RWPE2 (cell line): ENCODE measurements at regions not wholly inside any gene's neighbourhood (a gene's known extent, or its start where the extent isn't known, plus 50 kb on each side); places are given as distances from the start of the nearest gene placed in this dataset.

Experiments
- ATAC-seq: fragments of 200-7000 bp; cut with Tn5 transposase; 3 replicates; pipeline ENCODE4 v1.9.1; 2021; ENCODE audit warnings: low read depth
- DNase-seq: peaks from one replicate; pipeline ENCODE4 v3.0.0-alpha.2; 2020; ENCODE audit warnings: low spot score
- H3K27ac ChIP-seq: fragments of 450-650 bp; 2 replicates; pipeline ENCODE4 v1.5.1; 2017; ENCODE audit warnings: mild to moderate bottlenecking; ENCODE audit not compliant: poor library complexity, severe bottlenecking
- H3K27me3 ChIP-seq: fragments of 250-450 bp; sonication (Bioruptor Pico); 2 replicates; pipeline ENCODE4 v1.5.1; 2021; ENCODE audit warnings: mild to moderate bottlenecking, moderate library complexity; ENCODE audit not compliant: insufficient read depth, poor library complexity, severe bottlenecking
- H3K36me3 ChIP-seq: fragments of 250-450 bp; sonication (Bioruptor Pico); 2 replicates; pipeline ENCODE4 v1.5.1; 2020; ENCODE audit warnings: low read depth, mild to moderate bottlenecking, moderate library complexity
- H3K4me1 ChIP-seq: fragments of 250-450 bp; sonication (Bioruptor Pico); 2 replicates; pipeline ENCODE4 v1.5.1; 2021; ENCODE audit warnings: mild to moderate bottlenecking, moderate library complexity; ENCODE audit not compliant: insufficient read depth, poor library complexity, severe bottlenecking
- H3K4me3 ChIP-seq: fragments of 250-450 bp; sonication (Bioruptor Pico); 2 replicates; pipeline ENCODE4 v1.5.1; 2021; ENCODE audit warnings: mild to moderate bottlenecking, moderate library complexity; ENCODE audit not compliant: severe bottlenecking
- H3K9me3 ChIP-seq: fragments of 250-450 bp; sonication (Bioruptor Pico); 2 replicates; pipeline ENCODE4 v1.5.1; 2021; ENCODE audit warnings: mild to moderate bottlenecking, moderate library complexity; ENCODE audit not compliant: severe bottlenecking
- TF ChIP-seq, protein P1 (sequence below): fragments of 450-650 bp; IDR thresholded peaks from one replicate; pipeline ENCODE4 v1.5.1; 2017; ENCODE audit warnings: mild to moderate bottlenecking, moderate library complexity; ENCODE audit not compliant: poor library complexity, severe bottlenecking

DNA sequence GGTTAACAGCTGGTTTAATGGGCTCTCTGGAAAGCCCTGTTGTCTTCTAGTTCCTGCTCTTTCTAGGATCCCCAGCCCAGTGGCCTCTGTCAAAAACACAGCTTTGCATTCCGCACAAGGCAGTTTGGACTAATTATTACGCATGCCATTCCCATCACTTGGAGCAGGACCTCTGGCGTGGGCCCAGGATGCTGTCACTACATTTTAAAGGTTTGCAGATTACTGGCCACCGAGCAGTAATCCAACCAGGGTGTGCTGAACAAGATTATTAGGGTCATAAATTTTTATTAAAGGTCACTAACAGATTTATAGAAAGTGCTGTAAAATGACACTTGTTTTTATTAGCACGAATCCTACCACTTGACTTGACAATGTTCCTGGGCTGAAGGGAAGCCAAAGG is 143.6 kb upstream of the SLC6A11 start:
- TF ChIP-seq, protein P1, sequence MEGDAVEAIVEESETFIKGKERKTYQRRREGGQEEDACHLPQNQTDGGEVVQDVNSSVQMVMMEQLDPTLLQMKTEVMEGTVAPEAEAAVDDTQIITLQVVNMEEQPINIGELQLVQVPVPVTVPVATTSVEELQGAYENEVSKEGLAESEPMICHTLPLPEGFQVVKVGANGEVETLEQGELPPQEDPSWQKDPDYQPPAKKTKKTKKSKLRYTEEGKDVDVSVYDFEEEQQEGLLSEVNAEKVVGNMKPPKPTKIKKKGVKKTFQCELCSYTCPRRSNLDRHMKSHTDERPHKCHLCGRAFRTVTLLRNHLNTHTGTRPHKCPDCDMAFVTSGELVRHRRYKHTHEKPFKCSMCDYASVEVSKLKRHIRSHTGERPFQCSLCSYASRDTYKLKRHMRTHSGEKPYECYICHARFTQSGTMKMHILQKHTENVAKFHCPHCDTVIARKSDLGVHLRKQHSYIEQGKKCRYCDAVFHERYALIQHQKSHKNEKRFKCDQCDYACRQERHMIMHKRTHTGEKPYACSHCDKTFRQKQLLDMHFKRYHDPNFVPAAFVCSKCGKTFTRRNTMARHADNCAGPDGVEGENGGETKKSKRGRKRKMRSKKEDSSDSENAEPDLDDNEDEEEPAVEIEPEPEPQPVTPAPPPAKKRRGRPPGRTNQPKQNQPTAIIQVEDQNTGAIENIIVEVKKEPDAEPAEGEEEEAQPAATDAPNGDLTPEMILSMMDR, result no peak
- ATAC-seq, result no peak

DNA sequence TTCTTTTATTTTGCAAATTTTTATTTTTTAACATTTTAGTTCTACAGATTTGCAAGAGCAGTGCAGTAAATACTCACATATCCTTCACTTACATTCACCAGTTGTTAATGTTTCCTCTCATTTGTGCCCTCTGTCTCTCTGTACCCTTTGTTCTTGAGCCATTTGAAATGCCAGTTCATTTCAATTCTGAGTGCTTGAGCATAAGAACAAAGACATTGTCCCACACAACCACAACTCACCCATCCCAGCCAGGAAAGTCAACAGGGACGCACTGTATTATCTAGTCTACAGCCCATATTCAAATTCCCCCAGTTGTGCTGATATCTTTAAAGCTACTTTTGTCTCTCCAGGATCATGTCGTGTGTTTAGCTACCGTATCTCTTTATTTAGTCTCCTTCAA is 141.4 kb upstream of the SLC6A11 start:
- DNase-seq (no peak), ATAC-seq (no peak)
- H3K9me3 ChIP-seq, result no peaks in the 10 kb centered on the region
- H3K4me3 ChIP-seq, result no peak overlapping the region
- no peaks in the 10 kb centered on the region for H3K4me1 ChIP-seq
- no peaks in the 10 kb centered on the region for H3K36me3 ChIP-seq
- H3K27me3 ChIP-seq, result no peaks in the 10 kb centered on the region
- TF ChIP-seq, protein P1, result no peak
- no peak overlapping the region for H3K27ac ChIP-seq

More for the DNA sequence above, 143.6 kb upstream of the SLC6A11 start:
- H3K27ac ChIP-seq, result no peak overlapping the region
- no peaks in the 10 kb centered on the region for H3K27me3 ChIP-seq
- DNase-seq, result no peak
- no peak overlapping the region for H3K4me3 ChIP-seq
- no peaks in the 10 kb centered on the region for H3K9me3 ChIP-seq
- H3K4me1 ChIP-seq, result no peaks in the 10 kb centered on the region
- no peaks in the 10 kb centered on the region for H3K36me3 ChIP-seq

GRCh38 chr3:10676905-10677304 is 139.1 kb upstream of the SLC6A11 start:
- H3K36me3 ChIP-seq, result no peaks in the 10 kb centered on the region
- TF ChIP-seq, protein P1, result no peak
- DNase-seq (no peak), ATAC-seq (no peak)
- H3K4me1 ChIP-seq, result no peaks in the 10 kb centered on the region
- no peak overlapping the region for H3K27ac ChIP-seq
- H3K4me3 ChIP-seq, result no peak overlapping the region
- no peaks in the 10 kb centered on the region for H3K27me3 ChIP-seq
- no peaks in the 10 kb centered on the region for H3K9me3 ChIP-seq

DNA sequence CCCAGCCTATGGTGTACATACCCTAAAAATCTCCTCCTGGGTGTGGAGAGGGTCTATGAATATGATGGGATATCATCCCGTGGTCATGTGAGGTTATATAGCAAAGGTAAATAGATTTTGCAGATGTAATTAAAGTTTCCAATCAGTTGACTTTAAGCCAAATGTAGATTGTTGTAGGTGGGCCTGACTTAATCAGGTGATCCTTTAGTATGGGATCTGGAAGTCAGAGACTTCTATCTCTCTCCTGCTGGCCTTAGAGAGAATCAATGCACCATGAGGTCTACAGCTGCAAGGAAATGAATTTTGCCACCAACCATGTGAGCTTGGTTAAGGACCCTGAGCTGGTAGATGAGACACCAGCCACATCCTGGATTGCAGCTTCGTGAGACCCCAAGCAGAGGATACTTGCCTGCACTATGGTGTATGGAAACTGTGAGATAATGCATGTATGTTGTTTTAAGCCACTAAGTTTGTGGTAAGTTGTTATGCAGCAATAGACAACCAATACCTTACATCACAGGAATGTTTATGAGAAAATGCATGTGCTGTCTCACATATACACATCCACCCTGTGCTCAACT is 137.1 kb upstream of the SLC6A11 start:
- no peaks in the 10 kb centered on the region for H3K36me3 ChIP-seq
- TF ChIP-seq, protein P1, result no peak
- no peaks in the 10 kb centered on the region for H3K9me3 ChIP-seq
- no peak for DNase-seq
- H3K27ac ChIP-seq, result no peak overlapping the region
- H3K27me3 ChIP-seq, result no peaks in the 10 kb centered on the region
- no peak for ATAC-seq
- no peaks in the 10 kb centered on the region for H3K4me1 ChIP-seq
- no peak overlapping the region for H3K4me3 ChIP-seq

- no peaks in the 10 kb centered on the region for H3K9me3 ChIP-seq
- DNase-seq (no peak), ATAC-seq (no peak)
- no peak overlapping the region for H3K4me3 ChIP-seq
- H3K27me3 ChIP-seq, result no peaks in the 10 kb centered on the region
- H3K27ac ChIP-seq, result no peak overlapping the region
- TF ChIP-seq, protein P1, result no peak
- no peaks in the 10 kb centered on the region for H3K36me3 ChIP-seq
- H3K4me1 ChIP-seq, result no peaks in the 10 kb centered on the region
Observed at GRCh38 chr3:10680796-10681195, 135.2 kb upstream of the SLC6A11 start.
